H1 (cell line): ENCODE measurements at regions not wholly inside any gene's neighbourhood (a gene's known extent, or its start where the extent isn't known, plus 50 kb on each side); places are given as distances from the start of the nearest gene placed in this dataset.

Experiments used
- CTCF ChIA-PET: fragments of 300-600 bp; sonication (Branson Sonifier 250); formaldehyde crosslinking; loops from one replicate; lab custom pipeline; 2021; ENCODE audit not compliant: partially characterized antibody; lab: Charles Lee
- POLR2A ChIA-PET: fragments of 300-600 bp; sonication (Branson Sonifier 250); formaldehyde crosslinking; loops from one replicate; lab custom pipeline; 2021; ENCODE audit warnings: inconsistent platforms; ENCODE audit not compliant: partially characterized antibody; lab: Charles Lee
- DNase-seq, 2 experiments: peaks; one replicate each; pipeline versions ENCODE4 v3.0.0 to v3.0.0-alpha.2; 2010 to 2022; ENCODE audit warnings: low spot score in 2 of 2, low read depth in 1 of 2, mixed read lengths in 1 of 2
- FAIRE-seq: peaks from 2 replicates; lab custom pipeline; 2011; peaks lifted over from hg19 to GRCh38; lab: Jason Lieb, UNC
- H2AFZ ChIP-seq: 2 replicates; pipeline ENCODE4 v1.8.1; 2012; ENCODE audit warnings: low read length, inconsistent platforms
- H2AK5ac ChIP-seq: 2 replicates; pipeline ENCODE4 v1.6.1; 2013; ENCODE audit warnings: low read depth, low read length
- H2BK120ac ChIP-seq: replicated peaks from 2 replicates; pipeline ENCODE3; 2013; ENCODE audit warnings: low read depth, low read length, inconsistent platforms
- H2BK12ac ChIP-seq: 2 replicates; pipeline ENCODE4 v1.6.1; 2013; ENCODE audit warnings: low read depth, low read length
- H2BK15ac ChIP-seq: 2 replicates; pipeline ENCODE4 v1.6.1; 2013; ENCODE audit warnings: low read length
- H2BK20ac ChIP-seq: 2 replicates; pipeline ENCODE4 v1.6.1; 2013; ENCODE audit warnings: low read length
- H2BK5ac ChIP-seq: 2 replicates; pipeline ENCODE4 v1.6.1; 2013; ENCODE audit warnings: low read depth, low read length
- H3K14ac ChIP-seq: 2 replicates; pipeline ENCODE4 v1.6.1; 2013; ENCODE audit warnings: inconsistent platforms; ENCODE audit not compliant: insufficient read length
- H3K18ac ChIP-seq: 2 replicates; pipeline ENCODE4 v1.6.1; 2013; ENCODE audit warnings: low read length; ENCODE audit errors: extremely low read depth
- H3K23ac ChIP-seq: 2 replicates; pipeline ENCODE4 v1.6.1; 2013; ENCODE audit warnings: inconsistent platforms; ENCODE audit not compliant: insufficient read length
- H3K23me2 ChIP-seq: 2 replicates; pipeline ENCODE4 v1.6.1; 2013; ENCODE audit warnings: low read depth, low read length
- H3K27ac ChIP-seq: 2 replicates; pipeline ENCODE4 v1.6.1; 2011; ENCODE audit warnings: low read depth, low read length, inconsistent platforms
- H3K27me3 ChIP-seq, 4 experiments: replicated peaks in 1 of 4; 1 replicate in 1 of 4; 2 replicates in 3 of 4; pipeline versions ENCODE4 v1.6.1 to v1.8.1; 2011 to 2013; ENCODE audit warnings: low read length in 3 of 4, mild to moderate bottlenecking in 3 of 4, inconsistent platforms in 2 of 4, mixed read lengths in 2 of 4, moderate library complexity in 1 of 4; ENCODE audit not compliant: control insufficient read depth in 3 of 4, insufficient read depth in 3 of 4; ENCODE audit errors: extremely low read depth in 1 of 4
- H3K36me3 ChIP-seq, 4 experiments: 2 replicates each; pipeline versions ENCODE4 v1.6.1 to v1.8.1; 2011 to 2013; ENCODE audit warnings: mild to moderate bottlenecking in 4 of 4, low read length in 3 of 4, moderate library complexity in 2 of 4, control low read depth in 1 of 4, inconsistent platforms in 1 of 4; ENCODE audit not compliant: insufficient read depth in 4 of 4, control insufficient read depth in 2 of 4
- H3K4ac ChIP-seq: replicated peaks from 2 replicates; pipeline ENCODE3; 2013; ENCODE audit warnings: low read length, low read depth, mixed read lengths, inconsistent platforms; ENCODE audit not compliant: insufficient read length
- H3K4me1 ChIP-seq, 4 experiments: replicated peaks in 1 of 4; 1 replicate in 1 of 4; 2 replicates in 3 of 4; pipeline versions ENCODE4 v1.6.1 to v1.8.1; 2011 to 2013; ENCODE audit warnings: low read length in 3 of 4, inconsistent platforms in 2 of 4, mixed read lengths in 1 of 4; ENCODE audit not compliant: insufficient read depth in 4 of 4, control insufficient read depth in 3 of 4
- H3K4me2 ChIP-seq, 2 experiments: 2 replicates each; pipeline versions ENCODE4 v1.6.1 to v1.8.1; 2011 to 2013; ENCODE audit warnings: low read depth in 2 of 2, low read length in 2 of 2, control low read depth in 1 of 2, inconsistent platforms in 1 of 2, mild to moderate bottlenecking in 1 of 2; ENCODE audit not compliant: insufficient read depth in 1 of 2
- H3K4me3 ChIP-seq, 4 experiments: fragments of 200-600, 300-600 bp in 1 of 4; sonication (generic), shearing (Covaris generic), sonication (Bioruptor Twin) in 1 of 4; 2 replicates each; pipeline versions ENCODE4 v1.5.1 to v1.8.1; 2011 to 2016; ENCODE audit warnings: low read length in 4 of 4, low read depth in 3 of 4, control low read depth in 2 of 4, inconsistent platforms in 2 of 4, mild to moderate bottlenecking in 2 of 4, mixed read lengths in 1 of 4, moderate library complexity in 1 of 4; ENCODE audit not compliant: insufficient read depth in 2 of 4; ENCODE audit errors: extremely low read depth in 1 of 4
- H3K56ac ChIP-seq: replicated peaks from 2 replicates; pipeline ENCODE3; 2013; ENCODE audit warnings: low read depth, mild to moderate bottlenecking, mixed read lengths, low read length, inconsistent platforms; ENCODE audit not compliant: insufficient read length
- H3K79me1 ChIP-seq: 2 replicates; pipeline ENCODE4 v1.6.1; 2013; ENCODE audit warnings: low read depth, low read length, control low read depth
- H3K79me2 ChIP-seq, 2 experiments: 2 replicates each; pipeline versions ENCODE4 v1.6.1 to v1.8.1; 2012 to 2013; ENCODE audit warnings: low read length in 2 of 2, mild to moderate bottlenecking in 2 of 2, inconsistent platforms in 1 of 2; ENCODE audit not compliant: insufficient read depth in 2 of 2, control insufficient read depth in 1 of 2
- H3K9ac ChIP-seq, 4 experiments: replicated peaks in 1 of 4; 1 replicate in 1 of 4; 2 replicates in 3 of 4; pipeline versions ENCODE4 v1.6.1 to v1.8.1; 2011 to 2013; ENCODE audit warnings: low read depth in 3 of 4, low read length in 3 of 4, control low read depth in 2 of 4, mild to moderate bottlenecking in 2 of 4, moderate library complexity in 2 of 4, inconsistent platforms in 1 of 4; ENCODE audit errors: extremely low read depth in 1 of 4
- H3K9me3 ChIP-seq, 2 experiments: 2 replicates each; pipeline versions ENCODE4 v1.6.1 to v1.8.1; 2012 to 2013; ENCODE audit warnings: mild to moderate bottlenecking in 2 of 2, moderate library complexity in 2 of 2, control low read depth in 1 of 2, inconsistent platforms in 1 of 2, low read depth in 1 of 2, low read length in 1 of 2, mixed read lengths in 1 of 2; ENCODE audit not compliant: insufficient read depth in 2 of 2
- H4K20me1 ChIP-seq, 2 experiments: replicated peaks in 1 of 2; 2 replicates each; pipeline versions ENCODE3 to v1.8.1; 2011 to 2013; ENCODE audit warnings: inconsistent platforms in 2 of 2, low read length in 2 of 2, mild to moderate bottlenecking in 1 of 2; ENCODE audit not compliant: insufficient read depth in 2 of 2, control insufficient read depth in 1 of 2
- H4K5ac ChIP-seq: 2 replicates; pipeline ENCODE4 v1.6.1; 2013; ENCODE audit warnings: low read length, low read depth, mixed read lengths, inconsistent platforms; ENCODE audit not compliant: insufficient read length
- H4K8ac ChIP-seq: 2 replicates; pipeline ENCODE4 v1.8.0; 2013; ENCODE audit warnings: mild to moderate bottlenecking, moderate library complexity, low read length, inconsistent platforms; ENCODE audit not compliant: insufficient read depth; ENCODE audit errors: extremely low read depth
- H4K91ac ChIP-seq: replicated peaks from 2 replicates; pipeline ENCODE3; 2013; ENCODE audit warnings: low read length, mixed read lengths, inconsistent platforms; ENCODE audit not compliant: insufficient read length
- ATF3 ChIP-seq: IDR thresholded peaks from 2 replicates; pipeline ENCODE4 v1.6.1; 2011; ENCODE audit warnings: low read depth, mild to moderate bottlenecking, low read length; ENCODE audit not compliant: insufficient read depth
- BACH1 ChIP-seq: IDR thresholded peaks from 2 replicates; pipeline ENCODE4 v1.6.1; 2012; ENCODE audit warnings: low read length, improper control_type of control experiment
- CEBPB ChIP-seq: IDR thresholded peaks from 2 replicates; pipeline ENCODE4 v1.6.1; 2012; ENCODE audit warnings: low read depth, low read length
- CHD1 ChIP-seq: IDR thresholded peaks from 2 replicates; pipeline ENCODE4 v1.6.1; 2012; ENCODE audit warnings: low read depth, low read length, improper control_type of control experiment
- GABPA ChIP-seq: IDR thresholded peaks from 2 replicates; pipeline ENCODE4 v1.6.1; 2011; ENCODE audit warnings: mild to moderate bottlenecking, low read length, moderate library complexity, borderline replicate concordance; ENCODE audit not compliant: insufficient read depth
- JUN ChIP-seq: IDR thresholded peaks from 2 replicates; pipeline ENCODE4 v1.6.1; 2011; ENCODE audit warnings: low read depth, mild to moderate bottlenecking, improper control_type of control experiment, low read length
- KDM5A ChIP-seq: fragments of 200-600 bp; IDR thresholded peaks from 2 replicates; pipeline ENCODE4 v1.7.1; 2012; ENCODE audit warnings: mild to moderate bottlenecking, low read length, inconsistent platforms, mixed read lengths
- MAFK ChIP-seq: IDR thresholded peaks from 2 replicates; pipeline ENCODE4 v1.6.1; 2012; ENCODE audit warnings: low read depth, mild to moderate bottlenecking, improper control_type of control experiment, low read length
- MAX ChIP-seq: IDR thresholded peaks from 2 replicates; pipeline ENCODE4 v1.6.1; 2012; ENCODE audit warnings: inconsistent platforms
- RBBP5 ChIP-seq: IDR thresholded peaks from 2 replicates; pipeline ENCODE4 v1.7.1; 2012; ENCODE audit warnings: low read depth, mild to moderate bottlenecking, inconsistent platforms, low read length, moderate library complexity, borderline replicate concordance
- RXRA ChIP-seq: IDR thresholded peaks from 2 replicates; pipeline ENCODE4 v1.6.1; 2011; ENCODE audit warnings: low read depth, mild to moderate bottlenecking, low read length, moderate library complexity; ENCODE audit not compliant: insufficient read depth
- SP4 ChIP-seq: IDR thresholded peaks from 2 replicates; pipeline ENCODE4 v1.6.1; 2012; ENCODE audit warnings: low read length, inconsistent platforms
- SUZ12 ChIP-seq: fragments of 200-600 bp; sonication (generic); IDR thresholded peaks from 2 replicates; pipeline ENCODE4 v1.6.1; 2012; ENCODE audit warnings: mild to moderate bottlenecking, inconsistent platforms, low read length, moderate library complexity, mixed read lengths
- TAF7 ChIP-seq: optimal IDR thresholded peaks from 2 replicates; pipeline ENCODE3; 2011; ENCODE audit warnings: low read depth, mild to moderate bottlenecking, inconsistent platforms, low read length, moderate library complexity, borderline replicate concordance
- TBP ChIP-seq: IDR thresholded peaks from 2 replicates; pipeline ENCODE4 v1.6.1; 2011; ENCODE audit warnings: low read depth, low read length, improper control_type of control experiment
- YY1 ChIP-seq: IDR thresholded peaks from 2 replicates; pipeline ENCODE4 v1.6.1; 2011; ENCODE audit warnings: low read depth, mild to moderate bottlenecking, low read length
- ZNF274 ChIP-seq: IDR thresholded peaks from 2 replicates; pipeline ENCODE4 v1.7.0; 2012; ENCODE audit warnings: low read length, borderline replicate concordance; ENCODE audit errors: extremely low read depth

DNA sequence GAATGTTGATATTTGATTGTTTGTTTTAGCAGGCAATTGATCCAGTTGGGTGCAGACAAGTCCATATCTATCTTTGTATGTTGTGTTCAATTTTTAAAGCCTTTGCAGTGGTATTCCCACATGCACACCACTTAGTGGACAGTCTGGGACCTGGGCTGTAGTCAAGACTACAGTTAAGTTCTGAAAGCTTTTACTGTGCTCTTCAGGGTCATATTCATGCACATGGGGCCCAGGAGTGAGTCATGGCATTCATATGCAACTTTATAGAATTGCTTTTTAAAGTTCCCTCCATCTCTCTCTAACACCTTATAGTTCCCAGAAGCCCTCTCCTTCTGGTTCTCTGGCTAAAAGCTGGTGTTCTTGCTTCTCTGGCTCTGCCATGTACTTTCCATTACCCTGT lies 228.2 kb upstream of the CCNH start:
- Histone ChIP-seq H4K91ac (no peak overlapping the region), H3K27me3 (no peaks in the 10 kb centered on the region), H3K14ac (no peak overlapping the region), H3K4ac (no peak overlapping the region), H2AK5ac (no peak overlapping the region), H3K56ac (no peak overlapping the region), H2BK15ac (no peak overlapping the region), H3K23me2 (no peaks in the 10 kb centered on the region), H2BK12ac (no peak overlapping the region), H3K79me2 (no peaks in the 10 kb centered on the region), H3K79me1 (no peaks in the 10 kb centered on the region), H3K4me1 (peaks cover 0 to 4% (median 0%) of the 10 kb centered on the region in 4 experiments; a peak in 1 of 7 replicates), H2BK120ac (no peak overlapping the region), H3K4me3 (no peak overlapping the region), H2AFZ (no peak overlapping the region), H2BK5ac (no peak overlapping the region), H3K23ac (no peak overlapping the region), H3K18ac (no peak overlapping the region), H4K20me1 (no peaks in the 10 kb centered on the region), H3K4me2 (no peak overlapping the region), H4K5ac (no peak overlapping the region), H4K8ac (no peak overlapping the region), H3K27ac (no peak overlapping the region), H3K9me3 (no peaks in the 10 kb centered on the region; a peak in 1 of 4 replicates), H3K9ac (no peak overlapping the region), H3K36me3 (no peaks in the 10 kb centered on the region), H2BK20ac (no peak overlapping the region)
- no peak for FAIRE-seq
- POLR2A ChIA-PET, result no interaction called here
- no peak for DNase-seq
- CTCF ChIA-PET, result no interaction called here
- TF ChIP-seq MAFK, result no peak
- TF ChIP-seq JUN, result no peak
- TF ChIP-seq RXRA, result no peak
- TF ChIP-seq YY1, result no peak
- no peak for TF ChIP-seq ATF3
- TF ChIP-seq ZNF274, result no peak
- TF ChIP-seq GABPA, result no peak
- TF ChIP-seq SP4, result no peak
- TF ChIP-seq CHD1, result no peak
- no peak for TF ChIP-seq BACH1
- no peak for TF ChIP-seq SUZ12
- TF ChIP-seq KDM5A, result no peak
- no peak for TF ChIP-seq TBP
- no peak for TF ChIP-seq RBBP5
- TF ChIP-seq MAX, result no peak
- no peak for TF ChIP-seq TAF7
- TF ChIP-seq CEBPB, result no peak
